MCF 10A (cell line): ENCODE measurements at regions not wholly inside any gene's neighbourhood (a gene's known extent, or its start where the extent isn't known, plus 50 kb on each side); places are given as distances from the start of the nearest gene placed in this dataset.
"Not testable (repeated sequence)": the region's sequence is repeated elsewhere in the genome, so short reads cannot be mapped to it uniquely, and the experiment has no call there.

Experiments
- BruUV-seq: library from RNA; stranded (reverse); fragments of 400-500 nt; replicated peaks from 2 replicates; lab custom pipeline; 2021; lab: Mats Ljungman, UMichigan
- CTCF ChIA-PET: fragments of 300-600 bp; sonication (Branson Sonifier 250); formaldehyde crosslinking; extraction: SDS; loops from one replicate; lab custom pipeline; 2021; ENCODE audit warnings: antibody characterized with exemption, inconsistent platforms; lab: Yijun Ruan, JAX
- POLR2A ChIA-PET: fragments of 300-600, 350-650 bp; sonication (Branson Sonifier 250); formaldehyde crosslinking; extraction: SDS; loops from one replicate; lab custom pipeline; 2020; ENCODE audit warnings: antibody characterized with exemption, inconsistent platforms; lab: Yijun Ruan, JAX
- DNase-seq: peaks from one replicate; pipeline ENCODE4 v3.0.0-alpha.2; 2018; ENCODE audit not compliant: unreplicated experiment
- H3K27ac Mint-ChIP-seq: one replicate; pipeline ENCODE4 v1.8.0; 2022; ENCODE audit warnings: mild to moderate bottlenecking, low read depth, mixed read lengths; ENCODE audit not compliant: unreplicated experiment
- H3K27me3 Mint-ChIP-seq: one replicate; pipeline ENCODE4 v1.8.0; 2022; ENCODE audit warnings: mixed read lengths; ENCODE audit not compliant: insufficient read depth, unreplicated experiment
- H3K36me3 Mint-ChIP-seq: one replicate; pipeline ENCODE4 v1.8.0; 2022; ENCODE audit warnings: mild to moderate bottlenecking, moderate library complexity, mixed read lengths; ENCODE audit not compliant: insufficient read depth, unreplicated experiment
- H3K4me1 Mint-ChIP-seq: one replicate; pipeline ENCODE4 v1.8.0; 2022; ENCODE audit warnings: mixed read lengths; ENCODE audit not compliant: insufficient read depth, unreplicated experiment
- H3K4me3 Mint-ChIP-seq: one replicate; pipeline ENCODE4 v1.8.0; 2022; ENCODE audit warnings: mild to moderate bottlenecking, moderate library complexity, mixed read lengths; ENCODE audit not compliant: unreplicated experiment
- H3K9me3 Mint-ChIP-seq: one replicate; pipeline ENCODE4 v1.8.0; 2022; ENCODE audit warnings: mixed read lengths; ENCODE audit not compliant: unreplicated experiment
- intact Hi-C: fragments of 100-400 bp; cut with micrococcal nuclease; formaldehyde crosslinking; loops from 2 replicates; pipeline ENCODE4 v1.14.1; 2022
- TF ChIP-seq, protein P1 (sequence below): fragments of 200-600 bp; IDR thresholded peaks from one replicate; pipeline ENCODE4 v1.8.0; 2022; ENCODE audit warnings: antibody characterized with exemption, mild to moderate bottlenecking; ENCODE audit not compliant: unreplicated experiment

DNA sequence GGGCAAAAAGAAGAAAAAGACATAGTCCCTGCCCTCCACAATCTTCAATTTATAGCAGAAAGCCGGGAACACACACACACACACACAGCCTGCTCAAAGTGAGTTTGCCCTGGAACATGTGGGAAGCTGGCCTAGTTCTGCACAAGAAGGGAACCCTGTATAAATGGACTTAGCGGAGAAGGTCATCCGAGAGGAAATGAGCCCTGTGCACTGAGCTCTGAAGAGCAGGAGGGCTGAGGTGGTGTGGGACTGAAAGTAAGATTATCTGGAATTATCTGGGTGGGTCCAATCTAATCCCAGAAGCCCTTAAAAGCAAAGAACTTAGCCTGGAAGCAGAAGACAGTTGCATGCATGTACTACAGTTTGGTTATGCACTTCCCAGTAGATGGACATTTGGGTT lies 90.0 kb upstream of the CTSV start:
- CTCF ChIA-PET: no interaction called here
- DNase-seq: no peak
- H3K27ac Mint-ChIP-seq: no peak overlapping the region
- intact Hi-C loops: no loop called here
- H3K4me3 Mint-ChIP-seq: no peak overlapping the region
- no peaks in the 10 kb centered on the region for H3K36me3 Mint-ChIP-seq
- no peaks in the 10 kb centered on the region for H3K27me3 Mint-ChIP-seq
- H3K9me3 Mint-ChIP-seq: no peaks in the 10 kb centered on the region
- BruUV-seq: no TSS peak
- POLR2A ChIA-PET: interaction anchor here (1.3 kb wide), 1 partner anchor 271 kb away, joined by 3 read pairs; no protein-coding TSS in a partner anchor
- H3K4me1 Mint-ChIP-seq: no peaks in the 10 kb centered on the region
- TF ChIP-seq, protein P1, sequence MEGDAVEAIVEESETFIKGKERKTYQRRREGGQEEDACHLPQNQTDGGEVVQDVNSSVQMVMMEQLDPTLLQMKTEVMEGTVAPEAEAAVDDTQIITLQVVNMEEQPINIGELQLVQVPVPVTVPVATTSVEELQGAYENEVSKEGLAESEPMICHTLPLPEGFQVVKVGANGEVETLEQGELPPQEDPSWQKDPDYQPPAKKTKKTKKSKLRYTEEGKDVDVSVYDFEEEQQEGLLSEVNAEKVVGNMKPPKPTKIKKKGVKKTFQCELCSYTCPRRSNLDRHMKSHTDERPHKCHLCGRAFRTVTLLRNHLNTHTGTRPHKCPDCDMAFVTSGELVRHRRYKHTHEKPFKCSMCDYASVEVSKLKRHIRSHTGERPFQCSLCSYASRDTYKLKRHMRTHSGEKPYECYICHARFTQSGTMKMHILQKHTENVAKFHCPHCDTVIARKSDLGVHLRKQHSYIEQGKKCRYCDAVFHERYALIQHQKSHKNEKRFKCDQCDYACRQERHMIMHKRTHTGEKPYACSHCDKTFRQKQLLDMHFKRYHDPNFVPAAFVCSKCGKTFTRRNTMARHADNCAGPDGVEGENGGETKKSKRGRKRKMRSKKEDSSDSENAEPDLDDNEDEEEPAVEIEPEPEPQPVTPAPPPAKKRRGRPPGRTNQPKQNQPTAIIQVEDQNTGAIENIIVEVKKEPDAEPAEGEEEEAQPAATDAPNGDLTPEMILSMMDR: no peak

DNA sequence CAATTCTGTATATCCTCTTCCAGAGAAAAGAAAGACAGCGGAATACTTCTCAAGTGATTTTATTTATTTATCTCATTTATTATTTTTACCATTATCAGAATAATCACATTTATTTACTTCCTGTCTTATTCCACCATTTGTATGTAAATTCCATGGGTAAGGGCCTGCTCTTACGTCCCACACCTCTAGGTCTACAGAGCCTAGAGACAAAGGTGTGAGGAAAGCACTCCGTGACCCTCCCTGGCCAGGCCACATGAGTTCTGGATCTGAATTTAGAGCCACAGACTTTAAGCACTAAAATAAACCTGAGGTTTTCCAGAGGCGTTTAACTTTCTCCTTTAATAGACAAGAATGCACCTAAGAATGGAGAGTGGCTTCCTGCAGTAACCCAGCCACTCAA lies 85.3 kb upstream of the CTSV start:
- H3K4me1 Mint-ChIP-seq: no peaks in the 10 kb centered on the region
- H3K36me3 Mint-ChIP-seq: peaks cover 15% of the 10 kb centered on the region
- H3K4me3 Mint-ChIP-seq: no peak overlapping the region
- peaks cover 16% of the 10 kb centered on the region for H3K9me3 Mint-ChIP-seq
- H3K27ac Mint-ChIP-seq: no peak overlapping the region
- DNase-seq: no peak
- intact Hi-C loops: no loop called here
- ChIA-PET CTCF (interaction anchor here (0.6 kb wide), 1 partner anchor 80 kb away, joined by 3 read pairs; no protein-coding TSS in a partner anchor), POLR2A (no interaction called here)
- TF ChIP-seq, protein P1: no peak
- BruUV-seq: no TSS peak
- no peaks in the 10 kb centered on the region for H3K27me3 Mint-ChIP-seq

DNA sequence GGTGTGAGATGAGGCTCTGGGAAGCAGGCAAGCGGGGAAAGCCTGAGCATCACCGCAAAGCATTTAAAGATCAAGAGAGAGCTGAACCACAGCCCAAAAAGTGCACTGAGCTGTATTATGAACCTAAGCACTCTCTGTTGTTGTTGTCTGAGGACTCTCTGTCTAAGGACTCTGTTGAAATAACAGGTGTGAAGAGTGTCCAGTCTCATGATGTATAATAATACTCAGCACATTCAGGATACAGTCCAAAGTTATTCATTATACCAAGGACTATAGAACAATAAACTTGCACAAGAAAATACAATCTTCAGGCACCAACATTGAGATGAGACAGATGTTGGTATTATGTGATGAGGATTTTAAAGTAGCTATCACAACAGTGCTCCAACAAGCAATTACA lies 71.8 kb upstream of the CTSV start:
- intact Hi-C loops: no loop called here
- Mint-ChIP-seq H3K9me3 (no peaks in the 10 kb centered on the region), H3K4me1 (peaks cover 7% of the 10 kb centered on the region), H3K27ac (no peak overlapping the region), H3K36me3 (no peaks in the 10 kb centered on the region), H3K4me3 (no peak overlapping the region), H3K27me3 (no peaks in the 10 kb centered on the region)
- TF ChIP-seq, protein P1: no peak
- ChIA-PET POLR2A (no interaction called here), CTCF (interaction anchor here (1.1 to 3.7 kb wide), 3 partner anchors 149 to 253 kb away, joined by 3 to 34 read pairs (median 3); no protein-coding TSS in a partner anchor)
- no TSS peak for BruUV-seq
- DNase-seq: no peak

DNA sequence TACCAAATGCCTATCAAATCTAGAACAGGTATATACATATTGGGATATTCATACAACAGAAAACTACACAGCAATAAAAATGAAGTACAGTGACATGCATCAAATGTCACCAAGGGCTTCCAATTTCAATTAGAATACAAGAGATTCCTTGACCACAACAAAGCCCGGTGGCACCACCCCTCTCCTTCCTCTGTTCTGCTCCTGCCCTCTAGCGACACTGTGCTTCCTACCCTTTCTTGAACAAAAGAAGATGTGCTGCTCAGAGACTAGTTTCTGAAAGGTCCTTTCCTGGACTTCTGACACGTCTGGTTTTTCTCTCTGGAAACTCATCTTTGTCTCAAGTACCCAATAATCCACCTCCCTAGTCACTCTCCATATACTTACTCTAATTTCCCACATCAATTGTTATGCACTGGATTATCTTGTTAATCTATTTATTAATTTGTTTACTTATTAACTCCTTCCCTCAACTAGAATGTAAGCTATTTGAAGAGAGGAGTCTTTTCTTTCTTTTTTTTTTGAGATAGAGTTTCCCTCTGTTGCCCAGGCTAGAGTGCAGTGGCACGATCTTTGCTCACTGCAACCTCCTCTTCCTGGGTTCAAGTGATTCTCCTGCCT lies 70.4 kb upstream of the CTSV start:
- peak; percentile 74 for DNase-seq
- Mint-ChIP-seq H3K4me1 (peaks cover 12% of the 10 kb centered on the region), H3K4me3 (no peak overlapping the region), H3K27me3 (no peaks in the 10 kb centered on the region), H3K27ac (no peak overlapping the region), H3K9me3 (no peaks in the 10 kb centered on the region), H3K36me3 (no peaks in the 10 kb centered on the region)
- intact Hi-C loops: loop anchor here (1.0 to 10.0 kb wide), 2 partner anchors 75 to 252 kb away; partner anchors contain the start of gene CTSV
- ChIA-PET CTCF (interaction anchor here (0.6 to 3.7 kb wide), 6 partner anchors 151 to 556 kb away, joined by 3 to 34 read pairs (median 4); no protein-coding TSS in a partner anchor), POLR2A (no interaction called here)
- TF ChIP-seq, protein P1: peak; percentile 74
- BruUV-seq: no TSS peak

DNA sequence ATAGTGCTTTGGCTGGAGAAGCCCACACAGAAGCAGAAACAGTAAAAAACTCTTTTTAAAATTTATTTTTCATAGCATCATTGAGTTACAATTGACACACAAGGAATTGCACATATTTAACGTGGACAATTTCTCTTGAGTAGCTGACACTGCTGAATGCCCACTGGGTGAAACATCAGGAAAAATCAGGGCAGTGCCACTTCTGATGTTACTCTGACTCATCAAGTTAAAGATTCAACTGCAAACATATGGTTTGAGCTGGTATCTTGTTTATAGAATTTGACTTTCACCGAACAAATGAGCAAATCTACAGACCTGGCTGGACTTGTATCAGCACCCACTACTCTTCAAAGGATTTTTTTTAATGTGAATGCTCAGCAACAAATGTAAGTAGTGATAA lies 66.3 kb upstream of the CTSV start:
- H3K27me3 Mint-ChIP-seq, BruUV-seq, H3K9me3 Mint-ChIP-seq, H3K4me3 Mint-ChIP-seq, H3K36me3 Mint-ChIP-seq, H3K27ac Mint-ChIP-seq: not testable (repeated sequence)
- H3K4me1 Mint-ChIP-seq: peaks cover 12% of the 10 kb centered on the region
- POLR2A ChIA-PET: interaction anchor here (1.0 to 2.5 kb wide), 6 partner anchors 43 to 249 kb away, joined by 3 to 9 read pairs (median 3); no protein-coding TSS in a partner anchor
- CTCF ChIA-PET: interaction anchor here (1.1 to 4.3 kb wide), 3 partner anchors 61 to 251 kb away, joined by 3 to 28 read pairs (median 3); partner anchors contain the start of gene ZNF782
- peak; percentile 49 for DNase-seq
- intact Hi-C loops: loop anchor here (1.0 to 10.0 kb wide), 2 partner anchors 70 to 248 kb away; partner anchors contain the start of gene CTSV

DNA sequence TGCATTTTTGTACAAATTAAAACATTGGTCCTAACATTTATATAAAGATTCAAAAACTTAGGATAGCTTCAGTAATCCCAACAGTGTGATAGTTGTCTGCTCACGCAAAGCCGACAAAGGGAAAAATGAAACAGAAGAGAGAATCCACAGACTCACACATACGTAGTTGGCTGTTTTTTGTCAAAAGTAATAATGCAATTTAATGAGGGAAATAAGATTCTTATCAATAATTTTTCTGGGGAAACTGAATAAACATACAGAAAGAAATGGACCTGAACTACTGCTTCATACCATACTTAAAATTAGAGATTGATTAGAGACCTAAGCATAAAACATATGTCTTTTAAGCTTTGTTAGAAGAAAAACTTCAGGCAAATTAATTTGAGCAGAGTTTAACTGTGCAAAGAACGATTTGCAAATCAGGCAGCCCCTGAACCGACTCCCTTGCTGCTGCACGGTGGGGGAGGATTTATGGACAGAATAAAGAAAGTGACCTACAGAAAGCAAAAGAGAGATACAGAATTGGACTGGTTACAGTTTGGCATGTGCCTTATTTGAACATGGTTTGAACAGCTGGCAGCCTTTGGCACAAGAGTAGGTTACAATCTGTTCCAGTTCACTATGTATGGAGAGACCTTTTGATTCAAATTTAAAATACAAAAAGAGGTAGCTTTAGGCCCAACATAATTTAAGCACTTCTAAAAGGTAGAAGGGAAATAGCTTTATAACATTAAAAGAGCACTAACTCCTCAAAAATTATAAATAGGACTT lies 64.9 kb upstream of the CTSV start:
- BruUV-seq, H3K27me3 Mint-ChIP-seq: not testable (repeated sequence)
- CTCF ChIA-PET: interaction anchor here (0.6 to 4.3 kb wide), 5 partner anchors 247 to 1451 kb away, joined by 3 to 28 read pairs (median 4); partner anchors contain the start of gene ZNF782

More for the DNA sequence above, 64.9 kb upstream of the CTSV start:
- not testable (repeated sequence) for H3K27ac Mint-ChIP-seq, H3K36me3 Mint-ChIP-seq, H3K4me3 Mint-ChIP-seq, H3K4me1 Mint-ChIP-seq, H3K9me3 Mint-ChIP-seq, DNase-seq
- POLR2A ChIA-PET: interaction anchor here (0.7 to 2.5 kb wide), 8 partner anchors 17 to 251 kb away, joined by 3 to 9 read pairs (median 3); no protein-coding TSS in a partner anchor
- intact Hi-C loops: loop anchor here (10.0 kb wide), 1 partner anchor 69 kb away; the partner anchor contains the start of gene CTSV
